ENCODE measurements at regions not wholly inside any gene's neighbourhood (a gene's known extent, or its start where the extent isn't known, plus 50 kb on each side); places are given as distances from the start of the nearest gene placed in this dataset.

- H3K4me3 ChIP-seq = no peak overlapping the region
- in situ Hi-C loops (cut with MboI; ENCODE audit: low sequenced_read_pairs) = no loop called here
- no peaks in the 10 kb centered on the region for H3K9me3 ChIP-seq
- H3K27me3 ChIP-seq (ENCODE audit: low read depth) = no peaks in the 10 kb centered on the region
- DNase-seq (ENCODE audit: low spot score in 2 of 2) = no peak
- H3K36me3 ChIP-seq (replicated peaks) = no peaks in the 10 kb centered on the region
- H3K4me1 ChIP-seq = no peaks in the 10 kb centered on the region
These were observed 458.1 kb upstream of the ARGLU1 start for GRCh38 chr13:107025991-107026390.

DNA sequence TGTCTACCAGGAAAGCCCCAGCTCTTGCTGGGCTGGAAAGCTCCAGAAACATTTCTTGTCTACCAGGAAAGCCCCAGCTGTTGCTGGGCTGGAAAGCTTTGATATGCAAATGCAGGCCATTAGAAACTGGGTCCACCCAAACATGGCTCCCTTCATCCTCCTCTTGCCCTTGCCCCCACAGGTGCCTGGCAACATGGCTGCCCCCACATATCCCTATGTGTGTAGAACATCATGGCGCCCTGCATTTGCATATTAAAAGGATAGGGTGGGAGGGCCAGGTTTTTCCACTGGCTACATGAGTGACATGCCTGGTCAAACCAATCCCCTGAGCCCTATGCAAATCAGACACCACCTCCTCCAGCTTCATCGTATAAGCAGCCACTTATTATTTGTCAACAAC lies 455.4 kb upstream of the ARGLU1 start:
- H3K36me3 ChIP-seq (replicated peaks) = no peaks in the 10 kb centered on the region
- DNase-seq (ENCODE audit: low spot score in 2 of 2) = no peak
- no peaks in the 10 kb centered on the region for H3K9me3 ChIP-seq
- H3K4me3 ChIP-seq = no peak overlapping the region
- H3K27me3 ChIP-seq (ENCODE audit: low read depth) = no peaks in the 10 kb centered on the region
- in situ Hi-C loops (cut with MboI; ENCODE audit: low sequenced_read_pairs) = no loop called here
- H3K4me1 ChIP-seq = no peaks in the 10 kb centered on the region

GRCh38 chr13:107020393-107020792 lies 452.5 kb upstream of the ARGLU1 start:
- in situ Hi-C loops (cut with MboI; ENCODE audit: low sequenced_read_pairs) = no loop called here
- Histone ChIP-seq H3K27me3 (ENCODE audit: low read depth) (no peaks in the 10 kb centered on the region), H3K9me3 (no peaks in the 10 kb centered on the region), H3K36me3 (replicated peaks) (no peaks in the 10 kb centered on the region), H3K4me1 (no peaks in the 10 kb centered on the region), H3K4me3 (no peak overlapping the region)
- DNase-seq (ENCODE audit: low spot score in 2 of 2) = no peak

DNA sequence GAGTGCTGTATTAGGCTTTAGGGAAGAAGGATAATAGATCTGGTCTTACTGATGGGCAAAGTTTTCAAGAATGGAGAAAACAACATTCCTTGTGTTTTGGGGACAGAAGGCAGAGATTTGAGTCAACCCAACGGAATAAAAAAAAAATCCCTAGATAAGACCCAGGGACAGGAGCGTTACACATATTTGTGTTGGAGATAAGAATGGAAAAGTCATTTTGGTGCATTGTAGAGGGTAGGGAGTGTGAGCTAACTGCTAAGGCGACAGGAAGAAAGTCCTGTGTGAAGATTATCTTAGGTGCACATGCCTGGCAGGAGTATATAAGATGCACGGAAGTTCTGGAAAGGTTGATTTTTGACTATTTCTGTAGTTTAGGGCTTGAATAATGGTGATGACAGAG lies 450.3 kb upstream of the ARGLU1 start:
- no peak for DNase-seq (ENCODE audit: low spot score in 2 of 2)
- in situ Hi-C loops (cut with MboI; ENCODE audit: low sequenced_read_pairs) = no loop called here
- H3K4me3 ChIP-seq = no peak overlapping the region
- H3K27me3 ChIP-seq (ENCODE audit: low read depth) = no peaks in the 10 kb centered on the region
- H3K36me3 ChIP-seq (replicated peaks) = no peaks in the 10 kb centered on the region
- no peaks in the 10 kb centered on the region for H3K9me3 ChIP-seq
- H3K4me1 ChIP-seq = no peaks in the 10 kb centered on the region

DNA sequence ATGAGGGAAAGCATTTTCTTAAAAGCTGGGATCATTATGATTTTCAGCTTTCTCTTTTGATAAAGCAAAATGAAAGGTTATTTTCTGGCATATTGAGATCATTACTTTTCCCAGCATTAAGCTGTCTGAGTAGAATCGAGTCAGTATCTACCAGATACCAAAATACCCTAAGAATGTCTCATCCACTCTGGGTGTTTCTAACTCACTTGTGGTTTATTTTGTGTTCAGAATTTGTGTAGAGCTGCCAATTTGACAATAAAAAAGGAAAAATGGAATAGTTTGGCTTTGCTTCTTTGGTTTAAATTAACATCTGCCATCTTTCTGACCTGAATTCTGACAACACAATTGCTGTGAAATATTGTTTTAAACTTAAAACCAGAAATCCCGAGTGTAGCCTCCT lies 438.7 kb upstream of the ARGLU1 start:
- Histone ChIP-seq H3K36me3 (replicated peaks) (no peaks in the 10 kb centered on the region), H3K9me3 (no peaks in the 10 kb centered on the region), H3K4me3 (no peak overlapping the region), H3K4me1 (no peaks in the 10 kb centered on the region), H3K27me3 (ENCODE audit: low read depth) (no peaks in the 10 kb centered on the region)
- DNase-seq (ENCODE audit: low spot score in 2 of 2) = no peak
- in situ Hi-C loops (cut with MboI; ENCODE audit: low sequenced_read_pairs) = no loop called here

GRCh38 chr13:107005577-107005976 lies 437.6 kb upstream of the ARGLU1 start:
- Histone ChIP-seq H3K27me3 (ENCODE audit: low read depth) (no peaks in the 10 kb centered on the region), H3K36me3 (replicated peaks) (no peaks in the 10 kb centered on the region), H3K4me1 (no peaks in the 10 kb centered on the region), H3K4me3 (no peak overlapping the region), H3K9me3 (no peaks in the 10 kb centered on the region)
- no peak for DNase-seq (ENCODE audit: low spot score in 2 of 2)
- in situ Hi-C loops (cut with MboI; ENCODE audit: low sequenced_read_pairs) = no loop called here

DNA sequence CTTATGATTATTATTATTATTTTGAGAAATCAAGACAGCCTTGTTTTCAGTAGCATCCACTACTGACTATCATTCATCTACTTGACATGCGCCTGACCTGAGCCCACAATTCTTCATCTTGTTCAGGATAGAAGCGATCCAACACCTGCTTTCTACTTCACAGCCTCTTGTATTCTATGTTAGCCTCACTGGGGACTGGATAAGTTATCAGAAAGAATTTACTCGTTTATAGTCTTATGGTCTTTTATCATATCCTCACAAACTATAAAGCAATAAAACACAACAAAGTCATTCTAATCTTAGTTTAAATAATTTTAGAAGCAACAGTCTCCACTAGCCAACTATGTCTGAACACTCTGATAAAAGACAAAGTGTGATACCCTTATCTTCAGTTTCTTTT lies 436.0 kb upstream of the ARGLU1 start:
- H3K9me3 ChIP-seq = no peaks in the 10 kb centered on the region
- no peaks in the 10 kb centered on the region for H3K27me3 ChIP-seq (ENCODE audit: low read depth)
- no peaks in the 10 kb centered on the region for H3K4me1 ChIP-seq
- no peaks in the 10 kb centered on the region for H3K36me3 ChIP-seq (replicated peaks)
- no peak overlapping the region for H3K4me3 ChIP-seq
- in situ Hi-C loops (cut with MboI; ENCODE audit: low sequenced_read_pairs) = no loop called here
- DNase-seq (ENCODE audit: low spot score in 2 of 2) = no peak

GRCh38 chr13:106998664-106999063 lies 430.7 kb upstream of the ARGLU1 start:
- Histone ChIP-seq H3K9me3 (no peaks in the 10 kb centered on the region), H3K4me1 (no peaks in the 10 kb centered on the region), H3K4me3 (no peak overlapping the region), H3K36me3 (replicated peaks) (no peaks in the 10 kb centered on the region), H3K27me3 (ENCODE audit: low read depth) (no peaks in the 10 kb centered on the region)
- no peak for DNase-seq (ENCODE audit: low spot score in 2 of 2)
- in situ Hi-C loops (cut with MboI; ENCODE audit: low sequenced_read_pairs) = no loop called here

DNA sequence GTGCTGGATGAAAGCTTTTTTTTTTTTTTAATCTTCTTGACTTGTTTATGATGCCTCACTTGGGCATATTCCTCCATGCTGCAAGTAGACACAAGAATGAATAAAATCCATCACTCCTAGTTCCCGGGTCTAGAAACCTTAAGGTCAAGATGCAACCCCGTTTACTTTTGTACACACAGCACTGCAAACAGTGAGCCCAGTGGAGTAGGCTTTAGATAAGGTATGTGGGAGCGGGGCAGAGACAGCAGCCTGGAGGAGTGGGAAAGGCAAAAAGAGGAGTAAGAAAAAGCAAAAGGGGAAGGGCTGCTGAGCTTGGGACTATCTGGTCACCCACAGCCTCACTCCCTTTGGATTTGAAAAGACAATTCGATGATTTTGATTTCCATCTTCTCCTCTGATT lies 429.8 kb upstream of the ARGLU1 start:
- Histone ChIP-seq H3K4me3 (no peak overlapping the region), H3K9me3 (no peaks in the 10 kb centered on the region), H3K36me3 (replicated peaks) (no peaks in the 10 kb centered on the region), H3K27me3 (ENCODE audit: low read depth) (no peaks in the 10 kb centered on the region), H3K4me1 (no peaks in the 10 kb centered on the region)
- DNase-seq (ENCODE audit: low spot score in 2 of 2) = no peak
- in situ Hi-C loops (cut with MboI; ENCODE audit: low sequenced_read_pairs) = no loop called here

DNA sequence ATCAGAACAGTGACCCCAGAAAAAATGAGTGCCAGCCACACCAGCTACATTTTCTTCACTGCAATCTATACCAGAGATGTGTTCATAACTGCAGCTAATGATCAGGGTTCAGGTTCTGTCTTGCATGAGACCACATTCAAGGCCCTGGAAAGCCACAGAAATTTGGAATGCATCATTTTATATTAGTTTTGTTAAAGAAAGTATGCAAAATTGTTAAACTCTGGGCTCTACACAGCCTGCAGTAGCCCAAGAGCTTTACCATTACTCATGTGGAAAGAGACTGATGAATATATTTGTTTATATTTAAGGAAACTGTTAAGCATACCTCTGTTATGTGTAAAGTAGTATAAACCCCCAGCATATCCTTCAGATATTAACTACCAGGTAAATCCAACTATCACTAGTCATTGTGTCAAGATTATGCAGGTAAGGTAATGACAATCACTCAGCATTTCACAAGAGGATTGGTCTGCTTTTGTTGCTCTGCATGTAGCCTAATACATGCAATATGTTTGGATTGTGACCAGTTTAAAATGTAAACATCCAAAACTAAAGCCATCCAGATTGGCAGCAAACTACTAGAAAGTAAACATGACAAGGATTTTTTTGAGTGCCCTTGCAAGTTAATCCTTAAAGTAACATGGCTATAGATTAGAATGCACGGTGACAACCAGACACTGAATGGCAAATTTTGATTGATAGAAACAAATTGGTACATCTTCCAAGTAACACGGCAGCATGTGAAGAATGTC lies 429.1 kb upstream of the ARGLU1 start:
- Histone ChIP-seq H3K36me3 (replicated peaks) (no peaks in the 10 kb centered on the region), H3K27me3 (ENCODE audit: low read depth) (no peaks in the 10 kb centered on the region), H3K4me3 (no peak overlapping the region), H3K9me3 (no peaks in the 10 kb centered on the region), H3K4me1 (no peaks in the 10 kb centered on the region)
- no peak for DNase-seq (ENCODE audit: low spot score in 2 of 2)
- in situ Hi-C loops (cut with MboI; ENCODE audit: low sequenced_read_pairs) = no loop called here

DNA sequence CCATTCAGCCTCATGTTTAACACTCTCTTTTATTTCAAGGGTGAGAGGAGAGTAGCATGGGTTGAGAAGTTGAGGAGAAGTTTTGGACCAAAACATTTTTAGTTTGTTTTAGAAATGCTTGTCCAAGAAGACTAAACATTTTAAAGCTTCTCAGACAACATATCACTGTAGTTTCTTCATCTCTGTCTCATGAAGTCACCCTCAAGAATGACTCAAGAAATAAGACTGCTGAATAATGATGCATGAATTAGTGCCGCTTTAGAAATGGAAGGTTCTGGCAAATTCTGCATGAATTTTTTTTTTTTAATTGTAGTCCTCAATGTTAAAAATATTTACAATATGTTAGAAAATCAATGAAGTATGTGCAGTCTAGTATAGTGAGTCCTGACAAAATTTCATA lies 422.7 kb upstream of the ARGLU1 start:
- Histone ChIP-seq H3K4me3 (no peak overlapping the region), H3K36me3 (replicated peaks) (no peaks in the 10 kb centered on the region), H3K4me1 (no peaks in the 10 kb centered on the region), H3K27me3 (ENCODE audit: low read depth) (no peaks in the 10 kb centered on the region), H3K9me3 (no peaks in the 10 kb centered on the region)
- no peak for DNase-seq (ENCODE audit: low spot score in 2 of 2)
- in situ Hi-C loops (cut with MboI; ENCODE audit: low sequenced_read_pairs) = no loop called here

- no peak overlapping the region for H3K4me3 ChIP-seq
- no peaks in the 10 kb centered on the region for H3K36me3 ChIP-seq (replicated peaks)
- no peaks in the 10 kb centered on the region for H3K4me1 ChIP-seq
- no peaks in the 10 kb centered on the region for H3K9me3 ChIP-seq
- in situ Hi-C loops (cut with MboI; ENCODE audit: low sequenced_read_pairs) = no loop called here
- H3K27me3 ChIP-seq (ENCODE audit: low read depth) = no peaks in the 10 kb centered on the region
- no peak for DNase-seq (ENCODE audit: low spot score in 2 of 2)
These were observed 421.9 kb upstream of the ARGLU1 start for GRCh38 chr13:106989876-106990275.

- Histone ChIP-seq H3K4me1 (no peaks in the 10 kb centered on the region), H3K27me3 (ENCODE audit: low read depth) (no peaks in the 10 kb centered on the region), H3K36me3 (replicated peaks) (no peaks in the 10 kb centered on the region), H3K9me3 (no peaks in the 10 kb centered on the region), H3K4me3 (no peak overlapping the region)
- DNase-seq (ENCODE audit: low spot score in 2 of 2) = no peak
- in situ Hi-C loops (cut with MboI; ENCODE audit: low sequenced_read_pairs) = no loop called here
These were observed 419.5 kb upstream of the ARGLU1 start for GRCh38 chr13:106987427-106987785.

DNA sequence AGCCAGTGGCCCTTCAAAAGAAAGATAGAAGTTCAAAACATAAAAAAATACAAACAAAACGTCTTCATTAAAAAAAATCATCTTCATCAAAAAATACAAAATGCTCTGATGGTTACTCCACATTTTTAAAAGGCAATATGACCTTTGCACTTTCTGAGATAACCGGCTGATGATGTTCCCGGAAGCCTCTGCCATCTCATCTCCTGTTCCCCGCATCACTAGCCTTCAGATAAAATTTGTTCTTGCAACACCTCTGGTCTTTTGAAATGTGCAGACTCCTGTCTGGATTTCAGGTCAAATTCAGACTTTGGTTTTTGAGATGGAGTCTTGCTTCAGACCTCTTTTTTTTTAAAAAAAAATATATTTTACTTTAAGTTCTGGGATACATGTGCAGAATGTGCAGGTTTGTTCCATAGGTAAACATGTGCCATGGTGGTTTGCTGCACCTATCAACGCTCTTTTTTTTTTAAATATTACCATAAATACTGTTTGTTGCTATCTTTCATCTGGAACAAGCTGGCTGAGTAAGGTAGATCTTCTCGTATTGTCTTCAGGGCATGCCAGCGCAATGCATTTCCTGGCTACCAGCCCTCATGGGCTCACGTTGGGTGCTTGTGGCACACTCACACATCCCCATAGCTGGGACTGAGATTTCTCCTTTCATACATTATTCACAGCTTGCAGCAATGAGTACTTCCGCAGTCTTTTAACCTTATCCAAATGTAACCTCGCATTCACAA lies 418.9 kb upstream of the ARGLU1 start:
- Histone ChIP-seq H3K27me3 (ENCODE audit: low read depth) (no peaks in the 10 kb centered on the region), H3K36me3 (replicated peaks) (no peaks in the 10 kb centered on the region)
- in situ Hi-C loops (cut with MboI; ENCODE audit: low sequenced_read_pairs) = no loop called here

More for the DNA sequence above, 418.9 kb upstream of the ARGLU1 start:
- Histone ChIP-seq H3K9me3 (no peaks in the 10 kb centered on the region), H3K4me1 (no peaks in the 10 kb centered on the region), H3K4me3 (no peak overlapping the region)
- DNase-seq (ENCODE audit: low spot score in 2 of 2) = no peak

Data from HAP-1 (cell line).